Duodenal mucosa (tissue), 2 donors: ENCODE measurements at regions not wholly inside any gene's neighbourhood (a gene's known extent, or its start where the extent isn't known, plus 50 kb on each side); places are given as distances from the start of the nearest gene placed in this dataset.

Experiments used
- H3K27ac ChIP-seq: one replicate; pipeline ENCODE4 v1.7.0; 2013; ENCODE audit warnings: low read depth, low read length
- H3K27me3 ChIP-seq, 2 donors: one replicate each; pipeline ENCODE4 v1.7.0; 2013; ENCODE audit warnings: low read length in 2 of 2, control low read depth in 1 of 2; ENCODE audit not compliant: insufficient read depth in 2 of 2, control insufficient read depth in 1 of 2
- H3K36me3 ChIP-seq, 2 donors: one replicate each; pipeline ENCODE4 v1.7.0; 2013; ENCODE audit warnings: low read length in 2 of 2, control low read depth in 1 of 2; ENCODE audit not compliant: insufficient read depth in 2 of 2, control insufficient read depth in 1 of 2
- H3K4me1 ChIP-seq, 2 donors: one replicate each; pipeline ENCODE4 v1.7.0; 2013; ENCODE audit warnings: low read length in 2 of 2, control low read depth in 1 of 2; ENCODE audit not compliant: insufficient read depth in 2 of 2, control insufficient read depth in 1 of 2
- H3K4me3 ChIP-seq, 2 donors: one replicate each; pipeline ENCODE4 v1.7.0; 2013; ENCODE audit warnings: low read length in 2 of 2, low read depth in 1 of 2
- H3K9ac ChIP-seq, 2 donors: one replicate each; pipeline ENCODE4 v1.7.0; 2013; ENCODE audit warnings: low read length in 2 of 2, low read depth in 1 of 2
- H3K9me3 ChIP-seq, 2 donors: one replicate each; pipeline ENCODE4 v1.7.0; 2013; ENCODE audit warnings: low read length in 2 of 2, control low read depth in 1 of 2; ENCODE audit not compliant: control insufficient read depth in 1 of 2

DNA sequence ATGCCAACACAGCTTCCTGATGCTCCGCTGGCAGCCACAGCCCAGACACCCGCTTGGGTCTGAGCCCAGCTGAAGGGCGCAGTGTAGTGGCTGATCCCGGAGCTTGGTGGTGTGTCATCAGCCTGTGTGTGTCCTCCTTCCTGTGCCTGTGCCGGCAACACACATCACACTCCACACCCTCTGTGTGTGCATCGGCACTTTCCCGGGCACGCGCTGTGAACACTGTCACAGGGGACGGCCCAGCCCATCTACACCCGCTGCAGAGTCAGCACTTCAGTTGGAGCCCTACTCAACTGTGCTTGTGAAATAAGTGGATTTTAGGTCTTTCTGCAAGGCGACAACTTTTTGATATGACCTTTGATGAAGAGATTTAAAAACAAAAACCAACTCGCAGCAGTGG lies 189.4 kb downstream of the IRX2 start:
- Histone ChIP-seq H3K36me3 (no peaks in the 10 kb centered on the region), H3K4me3 (no peak overlapping the region), H3K27me3 (no peaks in the 10 kb centered on the region), H3K27ac (no peak overlapping the region), H3K9ac (no peak overlapping the region), H3K9me3 (peaks cover 0 to 17% of the 10 kb centered on the region in 2 donors), H3K4me1 (no peaks in the 10 kb centered on the region)

DNA sequence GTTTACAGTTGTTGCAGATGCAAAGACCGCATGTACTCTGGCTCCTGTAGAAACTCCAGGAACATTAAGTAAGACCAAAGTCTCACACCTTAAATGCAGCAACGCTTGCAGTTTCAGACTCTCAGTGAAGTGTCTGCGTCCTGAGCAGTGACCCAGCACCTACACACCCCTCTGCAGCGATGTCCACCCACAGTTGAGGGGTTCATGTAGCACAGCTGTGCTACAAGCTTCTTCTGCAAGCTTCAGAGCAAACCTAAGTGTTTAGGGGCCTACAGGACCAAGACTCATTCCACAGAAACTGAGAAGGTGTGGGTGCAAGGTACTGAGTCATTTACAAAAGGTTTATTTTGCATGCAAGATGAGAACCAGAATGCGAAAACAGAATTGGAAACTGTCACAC lies 191.0 kb downstream of the IRX2 start:
- no peaks in the 10 kb centered on the region for H3K4me1 ChIP-seq
- H3K9me3 ChIP-seq = peaks cover 5 to 19% of the 10 kb centered on the region in 2 donors
- no peak overlapping the region for H3K4me3 ChIP-seq
- H3K27me3 ChIP-seq = no peaks in the 10 kb centered on the region
- H3K27ac ChIP-seq = no peak overlapping the region
- no peaks in the 10 kb centered on the region for H3K36me3 ChIP-seq
- no peak overlapping the region for H3K9ac ChIP-seq

- no peak overlapping the region for H3K4me3 ChIP-seq
- no peak overlapping the region for H3K9ac ChIP-seq
- no peaks in the 10 kb centered on the region for H3K36me3 ChIP-seq
- peaks cover 11 to 23% of the 10 kb centered on the region in 2 donors for H3K9me3 ChIP-seq
- H3K27ac ChIP-seq = no peak overlapping the region
- H3K4me1 ChIP-seq = no peaks in the 10 kb centered on the region
- no peaks in the 10 kb centered on the region for H3K27me3 ChIP-seq
These were observed 194.0 kb downstream of the IRX2 start for GRCh38 chr5:2557435-2557834.

GRCh38 chr5:2556375-2556966 lies 195.0 kb downstream of the IRX2 start:
- Histone ChIP-seq H3K36me3 (no peaks in the 10 kb centered on the region), H3K4me1 (no peaks in the 10 kb centered on the region), H3K9me3 (peaks cover 11 to 21% of the 10 kb centered on the region in 2 donors), H3K27ac (no peak overlapping the region), H3K4me3 (no peak overlapping the region), H3K27me3 (no peaks in the 10 kb centered on the region), H3K9ac (no peak overlapping the region)

DNA sequence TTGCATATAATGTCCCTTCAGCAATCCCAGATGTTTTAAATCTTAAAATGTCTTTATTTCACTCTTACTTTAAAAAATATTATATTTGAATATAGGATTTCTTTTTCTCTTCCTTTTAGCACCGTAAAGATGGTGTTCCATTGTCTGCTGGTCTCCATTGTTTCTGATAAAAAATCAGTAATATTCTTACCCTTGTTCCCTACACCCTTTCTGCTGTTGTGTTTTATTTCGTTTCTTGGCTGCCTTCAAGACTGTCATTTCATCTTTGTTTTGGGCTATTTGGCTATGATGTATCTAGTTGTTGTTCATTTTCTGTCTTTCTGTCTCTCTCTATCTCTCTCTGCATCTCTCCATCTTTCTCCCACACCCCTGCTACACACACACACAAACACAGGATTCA lies 197.9 kb downstream of the IRX2 start:
- Histone ChIP-seq H3K9ac (no peak overlapping the region), H3K4me1 (no peaks in the 10 kb centered on the region), H3K27me3 (no peaks in the 10 kb centered on the region), H3K4me3 (no peak overlapping the region), H3K9me3 (peaks cover 11 to 21% of the 10 kb centered on the region in 2 donors), H3K36me3 (no peaks in the 10 kb centered on the region), H3K27ac (no peak overlapping the region)

DNA sequence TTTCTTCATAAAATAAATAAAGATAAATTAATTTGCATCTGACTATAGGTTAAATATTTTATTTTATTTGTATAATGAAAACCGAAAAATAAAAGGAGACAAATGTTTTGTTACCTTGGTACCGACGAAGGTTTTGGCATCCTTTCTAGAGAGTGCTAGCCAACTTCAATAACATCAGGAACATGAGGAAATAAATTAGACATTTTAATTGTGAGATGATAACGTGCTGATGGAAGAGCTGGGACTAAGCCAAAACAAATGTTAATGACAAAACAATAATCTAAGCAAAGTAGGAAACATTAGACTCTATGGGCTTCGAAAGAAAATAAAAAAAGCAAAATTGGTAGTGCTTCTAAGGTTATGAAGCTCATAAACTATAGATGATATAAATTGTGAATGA lies 201.0 kb downstream of the IRX2 start:
- Histone ChIP-seq H3K36me3 (no peaks in the 10 kb centered on the region), H3K27ac (no peak overlapping the region), H3K9ac (no peak overlapping the region), H3K9me3 (peaks cover 7 to 17% of the 10 kb centered on the region in 2 donors), H3K27me3 (no peaks in the 10 kb centered on the region), H3K4me3 (no peak overlapping the region), H3K4me1 (no peaks in the 10 kb centered on the region)

DNA sequence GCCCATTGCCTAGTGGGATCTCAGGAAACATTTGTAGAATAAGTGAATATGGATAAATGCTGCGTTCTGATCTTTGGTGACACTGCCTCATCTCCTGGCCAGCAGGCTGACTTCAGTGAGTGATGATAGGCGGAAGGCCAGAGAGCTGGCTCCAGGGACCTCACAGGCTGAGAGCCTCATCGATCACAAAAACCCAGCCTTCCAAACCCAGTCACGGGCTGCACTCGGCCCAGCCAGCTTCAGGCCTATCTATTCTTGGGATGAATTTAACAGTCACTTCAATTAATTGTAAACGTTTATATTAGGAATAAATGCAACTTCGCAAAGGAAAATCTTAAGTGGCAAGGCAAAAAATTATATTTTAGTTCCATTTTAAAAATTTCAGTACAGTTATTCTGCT lies 201.6 kb downstream of the IRX2 start:
- Histone ChIP-seq H3K9me3 (peaks cover 4 to 14% of the 10 kb centered on the region in 2 donors), H3K9ac (no peak overlapping the region), H3K4me1 (no peaks in the 10 kb centered on the region), H3K36me3 (no peaks in the 10 kb centered on the region), H3K27me3 (no peaks in the 10 kb centered on the region), H3K27ac (no peak overlapping the region), H3K4me3 (no peak overlapping the region)

GRCh38 chr5:2549354-2549753 lies 202.1 kb downstream of the IRX2 start:
- Histone ChIP-seq H3K27me3 (no peaks in the 10 kb centered on the region), H3K9me3 (peaks cover 0 to 12% of the 10 kb centered on the region in 2 donors), H3K9ac (no peak overlapping the region), H3K36me3 (no peaks in the 10 kb centered on the region), H3K4me3 (no peak overlapping the region), H3K27ac (no peak overlapping the region), H3K4me1 (no peaks in the 10 kb centered on the region)

DNA sequence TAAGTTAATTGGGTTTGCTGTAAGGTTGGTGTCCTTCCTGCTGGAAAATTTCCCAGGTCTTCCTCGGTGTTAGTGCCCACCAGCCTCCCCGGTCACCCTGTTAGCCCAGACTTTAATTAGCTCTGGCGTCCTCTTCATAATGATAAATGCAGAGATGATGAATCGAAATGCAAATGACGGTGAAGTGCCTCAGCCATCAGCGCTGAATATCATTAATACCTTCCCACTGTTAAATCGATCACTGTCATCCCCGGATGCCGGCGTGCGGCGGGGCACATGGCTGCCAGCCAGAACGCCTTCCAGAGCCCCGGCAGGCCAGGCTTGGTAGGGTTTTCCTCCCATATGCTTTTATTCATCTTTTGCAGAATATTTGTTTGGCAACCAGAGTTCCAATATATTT lies 204.5 kb downstream of the IRX2 start:
- Histone ChIP-seq H3K4me1 (no peaks in the 10 kb centered on the region), H3K9me3 (peaks cover 0 to 8% of the 10 kb centered on the region in 2 donors), H3K36me3 (no peaks in the 10 kb centered on the region), H3K9ac (no peak overlapping the region), H3K27me3 (no peaks in the 10 kb centered on the region), H3K27ac (no peak overlapping the region), H3K4me3 (no peak overlapping the region)

DNA sequence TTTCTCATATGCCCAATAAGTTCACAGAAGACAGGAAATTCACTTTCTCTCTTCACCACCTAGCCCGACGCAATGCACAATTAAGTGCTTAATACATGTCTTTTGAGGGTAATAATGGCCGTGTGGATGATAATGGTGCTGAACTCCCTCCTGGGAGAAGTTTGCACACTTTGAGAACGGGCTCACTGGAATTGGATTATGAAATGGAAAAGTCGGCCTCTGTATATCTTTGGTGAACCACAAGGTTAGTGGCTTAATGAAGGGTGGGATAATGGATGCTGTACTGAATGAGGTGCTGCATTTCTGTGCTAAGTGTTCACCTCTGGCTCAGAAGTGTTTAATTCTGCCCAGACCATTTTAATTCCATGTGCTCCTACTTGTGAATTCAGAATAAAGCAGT lies 207.5 kb downstream of the IRX2 start:
- H3K9ac ChIP-seq = no peak overlapping the region

DNA sequence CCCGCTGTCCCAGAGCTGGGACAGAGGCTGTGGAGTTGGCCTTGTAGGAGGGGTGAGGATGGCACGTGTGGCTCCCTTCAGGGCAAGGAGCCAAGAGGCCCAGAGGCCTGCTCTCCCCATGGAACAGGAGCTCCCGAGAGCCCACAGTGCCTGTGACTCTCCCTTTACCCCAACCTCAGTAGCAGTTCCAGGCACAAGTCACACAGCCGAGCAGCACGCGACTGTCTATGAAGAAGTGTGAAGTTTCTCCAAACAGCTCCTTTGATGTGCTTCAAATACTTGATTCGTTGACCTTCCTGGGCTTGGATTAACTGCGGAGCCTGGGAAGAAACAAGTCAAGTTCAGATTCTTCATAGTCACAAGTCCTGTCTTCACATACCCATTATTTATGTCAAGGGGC lies 208.7 kb downstream of the IRX2 start:
- Histone ChIP-seq H3K9ac (no peak overlapping the region), H3K36me3 (no peaks in the 10 kb centered on the region), H3K9me3 (peaks cover 5 to 7% of the 10 kb centered on the region in 2 donors), H3K4me1 (no peaks in the 10 kb centered on the region), H3K27me3 (no peaks in the 10 kb centered on the region), H3K27ac (no peak overlapping the region), H3K4me3 (no peak overlapping the region)

More for the DNA sequence above, 207.5 kb downstream of the IRX2 start:
- H3K27ac ChIP-seq = no peak overlapping the region
- no peaks in the 10 kb centered on the region for H3K27me3 ChIP-seq
- no peak overlapping the region for H3K4me3 ChIP-seq
- H3K36me3 ChIP-seq = no peaks in the 10 kb centered on the region
- H3K9me3 ChIP-seq = peaks cover 5 to 14% of the 10 kb centered on the region in 2 donors
- no peaks in the 10 kb centered on the region for H3K4me1 ChIP-seq
